Osteoblast (primary cell): ENCODE measurements at regions not wholly inside any gene's neighbourhood (a gene's known extent, or its start where the extent isn't known, plus 50 kb on each side); places are given as distances from the start of the nearest gene placed in this dataset.

Experiments used
- DNase-seq: peaks from one replicate; pipeline ENCODE4 v3.0.0; 2011; ENCODE audit warnings: low spot score, mixed read lengths; ENCODE audit not compliant: insufficient read length; ENCODE audit errors: missing footprints
- H2AFZ ChIP-seq: 2 replicates; pipeline ENCODE4 v1.6.0; 2011; ENCODE audit warnings: mild to moderate bottlenecking, low read length
- H3K27ac ChIP-seq: 2 replicates; pipeline ENCODE4 v1.5.1; 2011; ENCODE audit warnings: mild to moderate bottlenecking, low read depth, low read length, moderate library complexity
- H3K27me3 ChIP-seq: 2 replicates; pipeline ENCODE4 v1.6.0; 2012; ENCODE audit warnings: mild to moderate bottlenecking, control low read depth, inconsistent platforms, low read length, moderate library complexity; ENCODE audit not compliant: insufficient read depth
- H3K36me3 ChIP-seq: 2 replicates; pipeline ENCODE4 v1.5.1; 2011; ENCODE audit warnings: mild to moderate bottlenecking, low read length, control low read depth, moderate library complexity; ENCODE audit not compliant: insufficient read depth
- H3K4me1 ChIP-seq: 2 replicates; pipeline ENCODE4 v1.5.1; 2011; ENCODE audit warnings: mild to moderate bottlenecking, low read length, control low read depth, moderate library complexity; ENCODE audit not compliant: insufficient read depth
- H3K4me2 ChIP-seq: 2 replicates; pipeline ENCODE4 v1.6.0; 2011; ENCODE audit warnings: mild to moderate bottlenecking, low read length; ENCODE audit not compliant: insufficient read depth
- H3K4me3 ChIP-seq: fragments of 200-600 bp; sonication (generic); 3 replicates; pipeline ENCODE4 v1.5.1; 2012; ENCODE audit warnings: mild to moderate bottlenecking, low read length, inconsistent platforms; ENCODE audit not compliant: insufficient read depth
- H3K79me2 ChIP-seq: 2 replicates; pipeline ENCODE4 v1.6.0; 2012; ENCODE audit warnings: mild to moderate bottlenecking, low read length, control low read depth, inconsistent platforms; ENCODE audit not compliant: insufficient read depth
- H3K9me3 ChIP-seq: 2 replicates; pipeline ENCODE4 v1.5.1; 2011; ENCODE audit warnings: low read depth, low read length, control low read depth
- H4K20me1 ChIP-seq: 2 replicates; pipeline ENCODE4 v1.6.0; 2012; ENCODE audit warnings: mild to moderate bottlenecking, low read length, control low read depth; ENCODE audit not compliant: insufficient read depth
- CTCF ChIP-seq: IDR thresholded peaks from 2 replicates; pipeline ENCODE4 v1.5.1; 2011; ENCODE audit warnings: mild to moderate bottlenecking, low read depth, low read length, moderate library complexity; ENCODE audit errors: extremely low read depth

GRCh38 chr18:44453505-44453904 lies 227.2 kb upstream of the SETBP1 start:
- no peak for DNase-seq
- Histone ChIP-seq H3K27me3 (no peaks in the 10 kb centered on the region), H3K4me1 (no peaks in the 10 kb centered on the region), H3K9me3 (no peaks in the 10 kb centered on the region), H3K4me3 (no peak overlapping the region), H2AFZ (no peak overlapping the region), H3K79me2 (no peaks in the 10 kb centered on the region), H3K4me2 (no peak overlapping the region), H3K27ac (no peak overlapping the region), H3K36me3 (no peaks in the 10 kb centered on the region), H4K20me1 (no peaks in the 10 kb centered on the region)
- TF ChIP-seq CTCF: no peak

GRCh38 chr18:44458777-44459176 lies 221.9 kb upstream of the SETBP1 start:
- DNase-seq: peak; percentile 21
- Histone ChIP-seq H3K79me2 (no peaks in the 10 kb centered on the region), H3K27me3 (no peaks in the 10 kb centered on the region), H3K36me3 (no peaks in the 10 kb centered on the region), H3K9me3 (no peaks in the 10 kb centered on the region), H3K4me2 (no peak overlapping the region), H2AFZ (no peak overlapping the region), H3K27ac (no peak overlapping the region), H4K20me1 (no peaks in the 10 kb centered on the region), H3K4me1 (no peaks in the 10 kb centered on the region), H3K4me3 (no peak overlapping the region)
- TF ChIP-seq CTCF: peak; percentile 17

- no peaks in the 10 kb centered on the region for H3K27me3 ChIP-seq
- DNase-seq: no peak
- TF ChIP-seq CTCF: no peak
Observed at GRCh38 chr18:44464398-44465180, 216.1 kb upstream of the SETBP1 start.

GRCh38 chr18:44465381-44465841 lies 215.3 kb upstream of the SETBP1 start:
- no peak for DNase-seq
- Histone ChIP-seq H3K4me3 (no peak overlapping the region), H3K9me3 (no peaks in the 10 kb centered on the region), H3K27ac (no peak overlapping the region), H3K4me2 (peak overlapping the region; percentile 12), H3K27me3 (no peaks in the 10 kb centered on the region), H3K79me2 (no peaks in the 10 kb centered on the region), H3K36me3 (no peaks in the 10 kb centered on the region), H2AFZ (no peak overlapping the region), H4K20me1 (no peaks in the 10 kb centered on the region), H3K4me1 (peaks cover 10% of the 10 kb centered on the region)
- no peak for TF ChIP-seq CTCF

More at GRCh38 chr18:44464398-44465180, 216.1 kb upstream of the SETBP1 start:
- Histone ChIP-seq H3K27ac (no peak overlapping the region), H3K79me2 (no peaks in the 10 kb centered on the region), H3K4me2 (peak overlapping the region; percentile 12), H3K36me3 (no peaks in the 10 kb centered on the region), H2AFZ (no peak overlapping the region), H4K20me1 (no peaks in the 10 kb centered on the region), H3K4me1 (peaks cover 10% of the 10 kb centered on the region), H3K4me3 (no peak overlapping the region), H3K9me3 (no peaks in the 10 kb centered on the region)
